ENCODE measurements at regions not wholly inside any gene's neighbourhood (a gene's known extent, or its start where the extent isn't known, plus 50 kb on each side); places are given as distances from the start of the nearest gene placed in this dataset.

DNA sequence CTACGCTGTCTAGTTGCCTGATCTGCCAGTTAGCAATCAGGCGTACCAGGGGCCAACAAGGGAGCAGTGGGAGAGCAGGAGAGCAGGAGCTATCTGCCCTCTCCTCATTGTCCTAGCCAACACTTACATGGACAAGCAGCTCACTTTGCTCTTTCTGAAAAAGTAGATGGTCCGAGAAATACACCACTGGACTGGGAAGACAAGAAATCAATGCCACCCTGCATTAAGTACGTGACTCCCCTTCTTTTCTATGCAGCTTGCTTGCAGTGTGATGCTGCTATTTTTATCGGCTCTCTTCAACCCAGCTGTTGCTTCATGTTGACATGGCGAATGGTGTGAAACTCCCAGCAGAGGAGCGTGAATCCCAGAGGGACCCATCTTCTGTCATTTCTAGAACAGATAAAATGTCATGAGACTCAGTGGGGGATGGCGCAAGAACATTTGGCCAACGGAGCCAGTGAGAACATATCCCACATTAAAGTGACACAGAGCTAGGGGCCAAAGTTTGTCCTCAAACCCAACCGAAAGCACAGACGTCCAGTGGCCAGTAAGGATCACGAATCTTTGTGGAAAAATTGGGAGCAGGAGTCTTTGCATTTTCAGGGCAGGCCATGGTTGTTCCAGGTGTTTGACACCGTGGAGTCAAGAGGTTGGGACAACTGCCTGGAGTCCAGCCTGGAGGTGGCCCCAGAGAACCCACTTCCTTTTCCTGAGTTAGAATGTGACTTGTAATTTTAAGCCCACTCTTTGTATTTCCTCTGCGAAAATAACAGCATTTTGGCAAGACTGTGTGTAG, 53.7 kb upstream of the MEF2A start:
- Histone ChIP-seq H3K14ac (ENCODE audit: insufficient read length) (no peak overlapping the region), H4K20me1 (replicated peaks in 1 of 2; ENCODE audit: control insufficient read depth in 1 of 2, insufficient read depth in 2 of 2, low read length in 2 of 2) (no peaks in the 10 kb centered on the region), H4K91ac (replicated peaks; ENCODE audit: insufficient read length, low read length) (no peak overlapping the region), H3K4me1 (replicated peaks in 1 of 4; ENCODE audit: control insufficient read depth in 3 of 4, insufficient read depth in 4 of 4, low read length in 3 of 4) (peaks cover 0 to 3% (median 0%) of the 10 kb centered on the region in 4 experiments; a peak in 1 of 7 replicates), H2BK20ac (ENCODE audit: low read length) (no peak overlapping the region), H2BK120ac (replicated peaks; ENCODE audit: low read depth, low read length) (no peak overlapping the region), H3K4me3 (ENCODE audit: extremely low read depth in 1 of 4, insufficient read depth in 2 of 4, low read depth in 3 of 4, low read length in 4 of 4) (no peak overlapping the region), H3K18ac (ENCODE audit: extremely low read depth, low read length) (no peak overlapping the region), H2BK5ac (ENCODE audit: low read depth, low read length) (no peak overlapping the region), H3K27ac (ENCODE audit: low read depth, low read length) (no peak overlapping the region), H3K23me2 (ENCODE audit: low read depth, low read length) (no peaks in the 10 kb centered on the region), H3K79me2 (ENCODE audit: control insufficient read depth in 1 of 2, insufficient read depth in 2 of 2, low read length in 2 of 2) (no peaks in the 10 kb centered on the region), H4K8ac (ENCODE audit: extremely low read depth, insufficient read depth, low read length) (no peak overlapping the region), H3K36me3 (ENCODE audit: control insufficient read depth in 2 of 4, insufficient read depth in 4 of 4, low read length in 3 of 4) (no peaks in the 10 kb centered on the region; a peak in 1 of 8 replicates), H2BK12ac (ENCODE audit: low read depth, low read length) (no peak overlapping the region), H4K5ac (ENCODE audit: insufficient read length, low read depth, low read length) (no peak overlapping the region), H3K4me2 (ENCODE audit: insufficient read depth in 1 of 2, low read depth in 2 of 2, low read length in 2 of 2) (no peak overlapping the region), H3K79me1 (ENCODE audit: low read depth, low read length) (no peaks in the 10 kb centered on the region), H3K56ac (replicated peaks; ENCODE audit: insufficient read length, low read depth, low read length) (no peak overlapping the region), H3K23ac (ENCODE audit: insufficient read length) (no peak overlapping the region), H2BK15ac (ENCODE audit: low read length) (no peak overlapping the region), H3K9ac (replicated peaks in 1 of 4; ENCODE audit: extremely low read depth in 1 of 4, low read depth in 3 of 4, low read length in 3 of 4) (no peak overlapping the region), H3K4ac (replicated peaks; ENCODE audit: insufficient read length, low read depth, low read length) (no peak overlapping the region), H2AK5ac (ENCODE audit: low read depth, low read length) (no peak overlapping the region), H3K9me3 (ENCODE audit: insufficient read depth in 2 of 2, low read depth in 1 of 2, low read length in 1 of 2) (no peaks in the 10 kb centered on the region), H2AFZ (ENCODE audit: low read length) (no peak overlapping the region), H3K27me3 (replicated peaks in 1 of 4; ENCODE audit: control insufficient read depth in 3 of 4, extremely low read depth in 1 of 4, insufficient read depth in 3 of 4, low read length in 3 of 4) (no peaks in the 10 kb centered on the region; a peak in 1 of 7 replicates)
- POLR2A ChIA-PET (ENCODE audit: partially characterized antibody), result no interaction called here
- FAIRE-seq (no peak), DNase-seq (ENCODE audit: low read depth in 1 of 2, low spot score in 2 of 2) (no peak)
- WGBS, 2 experiments (ENCODE audit: extremely low coverage in 1 of 2, insufficient coverage in 1 of 2, insufficient read length in 1 of 2, insufficient replicate concordance in 2 of 2, low coverage in 1 of 2, low lambda C conversion rate in 2 of 2, missing lambda C conversion rate in 1 of 2), result 91% methylated on average over 14 of the region's 14 CpGs; no CpG with 5 or more reads in 1 of the 2 experiments
- CTCF ChIA-PET (ENCODE audit: partially characterized antibody), result interaction anchor here (0.6 to 1.5 kb wide), 9 partner anchors 8 to 239 kb away, joined by 3 to 6 read pairs (median 3); no protein-coding TSS in a partner anchor
- TF ChIP-seq TAF7 (optimal IDR thresholded peaks at IDR 0.05; ENCODE audit: borderline replicate concordance, low read depth, low read length) (no peak), TAF1 (IDR thresholded peaks at IDR 0.05; ENCODE audit: low read depth, low read length) (no peak), GTF2F1 (IDR thresholded peaks at IDR 0.05; ENCODE audit: borderline replicate concordance, low read depth, low read length) (no peak), RBBP5 (IDR thresholded peaks at IDR 0.05; ENCODE audit: borderline replicate concordance, low read depth, low read length) (no peak), SUZ12 (IDR thresholded peaks at IDR 0.05; ENCODE audit: low read length) (no peak), JUND (IDR thresholded peaks at IDR 0.05; ENCODE audit: low read length) (no peak), TBP (IDR thresholded peaks at IDR 0.05; ENCODE audit: low read depth, low read length) (no peak), ZNF274 (IDR thresholded peaks at IDR 0.05; ENCODE audit: borderline replicate concordance, extremely low read depth, low read length) (no peak), NRF1 (IDR thresholded peaks at IDR 0.05; ENCODE audit: low read depth, low read length) (no peak), POU5F1 (IDR thresholded peaks at IDR 0.05; ENCODE audit: low read depth, low read length) (no peak), SIN3A (conservative IDR thresholded peaks at IDR 0.05 in 1 of 2, IDR thresholded peaks at IDR 0.05 in 1 of 2; ENCODE audit: low read depth in 1 of 2, low read length in 2 of 2) (no peak)
- TF ChIP-seq, protein P1, sequence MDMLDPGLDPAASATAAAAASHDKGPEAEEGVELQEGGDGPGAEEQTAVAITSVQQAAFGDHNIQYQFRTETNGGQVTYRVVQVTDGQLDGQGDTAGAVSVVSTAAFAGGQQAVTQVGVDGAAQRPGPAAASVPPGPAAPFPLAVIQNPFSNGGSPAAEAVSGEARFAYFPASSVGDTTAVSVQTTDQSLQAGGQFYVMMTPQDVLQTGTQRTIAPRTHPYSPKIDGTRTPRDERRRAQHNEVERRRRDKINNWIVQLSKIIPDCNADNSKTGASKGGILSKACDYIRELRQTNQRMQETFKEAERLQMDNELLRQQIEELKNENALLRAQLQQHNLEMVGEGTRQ (IDR thresholded peaks at IDR 0.05; ENCODE audit: low read length), result no peak

Measured in H1 (cell line).